GM18951 (cell line): ENCODE measurements at regions not wholly inside any gene's neighbourhood (a gene's known extent, or its start where the extent isn't known, plus 50 kb on each side); places are given as distances from the start of the nearest gene placed in this dataset.

Experiments
- POLR2A ChIP-seq: IDR thresholded peaks from 4 replicates; pipeline ENCODE4 v1.6.1; 2011; ENCODE audit warnings: mild to moderate bottlenecking; ENCODE audit not compliant: insufficient read length, insufficient read depth; ENCODE audit errors: extremely low read depth
- in situ Hi-C: fragments of 300-500 bp; cut with MboI; formaldehyde crosslinking; loops from one replicate; pipeline ENCODE4 v1.12.0; 2022; ENCODE audit warnings: low sequenced_read_pairs, mixed read lengths, inconsistent platforms; ENCODE audit not compliant: unreplicated experiment

GRCh38 chr1:34640654-34641401, 114.0 kb upstream of the GJB5 start:
- TF ChIP-seq POLR2A: no peak
- in situ Hi-C loops: no loop called here

GRCh38 chr1:34642679-34643078, 112.2 kb upstream of the GJB5 start:
- TF ChIP-seq POLR2A: no peak
- in situ Hi-C loops: no loop called here

- in situ Hi-C loops: no loop called here
- no peak for TF ChIP-seq POLR2A
Measured at GRCh38 chr1:34645109-34645688, 109.6 kb upstream of the GJB5 start.

- in situ Hi-C loops: no loop called here
- TF ChIP-seq POLR2A: no peak
Measured at GRCh38 chr1:34645919-34646318, 108.9 kb upstream of the GJB5 start.

GRCh38 chr1:34648501-34648900, 106.3 kb upstream of the GJB5 start:
- in situ Hi-C loops: no loop called here
- no peak for TF ChIP-seq POLR2A

GRCh38 chr1:34650090-34650489, 104.8 kb upstream of the GJB5 start:
- in situ Hi-C loops: no loop called here
- TF ChIP-seq POLR2A: no peak

- in situ Hi-C loops: no loop called here
- TF ChIP-seq POLR2A: no peak
Measured at GRCh38 chr1:34650800-34651199, 104.0 kb upstream of the GJB5 start.

GRCh38 chr1:34653110-34653509, 101.7 kb upstream of the GJB5 start:
- in situ Hi-C loops: no loop called here
- TF ChIP-seq POLR2A: no peak

- in situ Hi-C loops: no loop called here
- TF ChIP-seq POLR2A: no peak
Measured at GRCh38 chr1:34655206-34655874, 99.5 kb upstream of the GJB5 start.

GRCh38 chr1:34655875-34656240, 99.0 kb upstream of the GJB5 start:
- no peak for TF ChIP-seq POLR2A
- in situ Hi-C loops: no loop called here

GRCh38 chr1:34656299-34656698, 98.5 kb upstream of the GJB5 start:
- no peak for TF ChIP-seq POLR2A
- in situ Hi-C loops: no loop called here

- in situ Hi-C loops: no loop called here
- no peak for TF ChIP-seq POLR2A
Measured at GRCh38 chr1:34656731-34657130, 98.1 kb upstream of the GJB5 start.

GRCh38 chr1:34657266-34657665, 97.6 kb upstream of the GJB5 start:
- TF ChIP-seq POLR2A: no peak
- in situ Hi-C loops: no loop called here

- in situ Hi-C loops: no loop called here
- TF ChIP-seq POLR2A: no peak
Measured at GRCh38 chr1:34657849-34658248, 97.0 kb upstream of the GJB5 start.
